ENCODE measurements at regions not wholly inside any gene's neighbourhood (a gene's known extent, or its start where the extent isn't known, plus 50 kb on each side); places are given as distances from the start of the nearest gene placed in this dataset.

DNA sequence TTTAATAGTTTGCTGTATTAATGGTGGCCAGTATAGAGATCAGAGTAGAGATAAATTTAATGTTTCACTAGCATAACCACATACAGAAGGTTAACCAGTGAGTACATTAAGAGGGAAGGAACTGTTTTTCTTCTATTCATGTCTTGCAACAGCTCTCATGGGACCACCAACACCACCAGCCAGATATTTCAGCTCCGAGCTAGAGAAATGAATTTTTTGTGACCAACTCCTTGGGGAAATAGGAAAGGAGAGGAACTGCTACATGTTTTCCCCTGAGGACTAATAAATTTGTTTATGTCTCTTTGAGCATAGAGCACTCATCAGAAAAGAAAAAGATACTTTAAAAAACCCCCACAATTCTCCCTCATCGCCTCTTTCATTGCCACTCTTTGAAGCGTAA, 247.5 kb downstream of the MBNL1 start:
- no peak for DNase-seq (ENCODE audit: low read depth)
- H3K4me3 ChIP-seq (ENCODE audit: low read depth, low read length): no peak overlapping the region
- TF ChIP-seq, protein P1, sequence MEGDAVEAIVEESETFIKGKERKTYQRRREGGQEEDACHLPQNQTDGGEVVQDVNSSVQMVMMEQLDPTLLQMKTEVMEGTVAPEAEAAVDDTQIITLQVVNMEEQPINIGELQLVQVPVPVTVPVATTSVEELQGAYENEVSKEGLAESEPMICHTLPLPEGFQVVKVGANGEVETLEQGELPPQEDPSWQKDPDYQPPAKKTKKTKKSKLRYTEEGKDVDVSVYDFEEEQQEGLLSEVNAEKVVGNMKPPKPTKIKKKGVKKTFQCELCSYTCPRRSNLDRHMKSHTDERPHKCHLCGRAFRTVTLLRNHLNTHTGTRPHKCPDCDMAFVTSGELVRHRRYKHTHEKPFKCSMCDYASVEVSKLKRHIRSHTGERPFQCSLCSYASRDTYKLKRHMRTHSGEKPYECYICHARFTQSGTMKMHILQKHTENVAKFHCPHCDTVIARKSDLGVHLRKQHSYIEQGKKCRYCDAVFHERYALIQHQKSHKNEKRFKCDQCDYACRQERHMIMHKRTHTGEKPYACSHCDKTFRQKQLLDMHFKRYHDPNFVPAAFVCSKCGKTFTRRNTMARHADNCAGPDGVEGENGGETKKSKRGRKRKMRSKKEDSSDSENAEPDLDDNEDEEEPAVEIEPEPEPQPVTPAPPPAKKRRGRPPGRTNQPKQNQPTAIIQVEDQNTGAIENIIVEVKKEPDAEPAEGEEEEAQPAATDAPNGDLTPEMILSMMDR (IDR thresholded peaks at IDR 0.05; ENCODE audit: low read depth, low read length, missing control alignments): no peak
- in situ Hi-C loops (cut with HindIII; ENCODE audit: low sequenced_read_pairs): no loop called here

- in situ Hi-C loops (cut with HindIII; ENCODE audit: low sequenced_read_pairs): no loop called here
- no peak for DNase-seq (ENCODE audit: low read depth)
- TF ChIP-seq, protein P1 (IDR thresholded peaks at IDR 0.05; ENCODE audit: low read depth, low read length, missing control alignments): no peak
- H3K4me3 ChIP-seq (ENCODE audit: low read depth, low read length): no peak overlapping the region
These were observed 248.8 kb downstream of the MBNL1 start for GRCh38 chr3:152517502-152517901.

- in situ Hi-C loops (cut with HindIII; ENCODE audit: low sequenced_read_pairs): no loop called here
- no peak for DNase-seq (ENCODE audit: low read depth)
- H3K4me3 ChIP-seq (ENCODE audit: low read depth, low read length): no peak overlapping the region
- TF ChIP-seq, protein P1 (IDR thresholded peaks at IDR 0.05; ENCODE audit: low read depth, low read length, missing control alignments): no peak
These were observed 249.6 kb downstream of the MBNL1 start for GRCh38 chr3:152518346-152518745.

GRCh38 chr3:152519376-152519775, 250.6 kb downstream of the MBNL1 start:
- in situ Hi-C loops (cut with HindIII; ENCODE audit: low sequenced_read_pairs): no loop called here
- peak; percentile 3 for DNase-seq (ENCODE audit: low read depth)
- TF ChIP-seq, protein P1 (IDR thresholded peaks at IDR 0.05; ENCODE audit: low read depth, low read length, missing control alignments): no peak
- H3K4me3 ChIP-seq (ENCODE audit: low read depth, low read length): no peak overlapping the region

- in situ Hi-C loops (cut with HindIII; ENCODE audit: low sequenced_read_pairs): no loop called here
- TF ChIP-seq, protein P1 (IDR thresholded peaks at IDR 0.05; ENCODE audit: low read depth, low read length, missing control alignments): no peak
- DNase-seq (ENCODE audit: low read depth): no peak
- H3K4me3 ChIP-seq (ENCODE audit: low read depth, low read length): no peak overlapping the region
These were observed 253.3 kb downstream of the MBNL1 start for GRCh38 chr3:152522036-152522435.

GRCh38 chr3:152524198-152525140, 255.7 kb downstream of the MBNL1 start:
- DNase-seq (ENCODE audit: low read depth): peak; percentile 41
- no peak overlapping the region for H3K4me3 ChIP-seq (ENCODE audit: low read depth, low read length)
- in situ Hi-C loops (cut with HindIII; ENCODE audit: low sequenced_read_pairs): no loop called here
- TF ChIP-seq, protein P1 (IDR thresholded peaks at IDR 0.05; ENCODE audit: low read depth, low read length, missing control alignments): peak; percentile 63
